Liver (tissue), 3 donors: ENCODE measurements at regions not wholly inside any gene's neighbourhood (a gene's known extent, or its start where the extent isn't known, plus 50 kb on each side); places are given as distances from the start of the nearest gene placed in this dataset.

ENCODE experiments used
- CTCF ChIP-seq: fragments of 150-350 bp; IDR thresholded peaks from 2 replicates; pipeline ENCODE4 v1.5.1; 2017; ENCODE audit warnings: improper control_type of control experiment, low read depth, low read length; ENCODE audit not compliant: missing input control
- JUND ChIP-seq, 2 donors: IDR thresholded peaks; 2 replicates each; pipeline ENCODE4 v1.6.1; 2016; ENCODE audit warnings: antibody characterized with exemption in 2 of 2
- RAD21 ChIP-seq, 2 donors: IDR thresholded peaks; 2 replicates each; pipeline ENCODE4 v1.6.1; 2016; ENCODE audit warnings: antibody characterized with exemption in 2 of 2, mild to moderate bottlenecking in 2 of 2
- RXRA ChIP-seq, 2 donors: IDR thresholded peaks; 2 replicates each; pipeline ENCODE4 v1.6.1; 2017 to 2018; ENCODE audit warnings: antibody characterized with exemption in 2 of 2, mild to moderate bottlenecking in 1 of 2
- donor health status: healthy.
- donor health status: healthy.

DNA sequence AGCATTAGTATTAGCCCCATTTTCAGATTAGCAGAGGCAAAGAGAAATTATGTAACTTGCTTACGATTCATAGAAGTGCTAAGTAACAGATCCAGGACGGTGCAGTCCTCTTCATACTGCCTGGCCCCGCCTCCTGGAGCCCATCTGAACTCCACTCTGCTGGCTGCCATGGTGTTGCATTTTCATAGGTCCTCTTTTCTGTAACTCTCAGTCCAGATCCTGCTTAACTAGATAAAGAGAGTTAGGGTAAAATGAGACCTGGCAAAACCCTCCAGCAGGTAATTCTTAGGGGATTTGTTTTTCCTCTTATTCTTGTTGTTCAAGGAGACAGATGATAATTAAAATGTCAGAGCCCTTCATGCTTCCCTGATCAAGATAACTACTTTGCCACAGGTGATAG, 135.1 kb upstream of the EFNA5 start:
- TF ChIP-seq RXRA (IDR thresholded peaks at IDR 0.05) (no peak), CTCF (no peak), JUND (IDR thresholded peaks at IDR 0.05) (no peak), RAD21 (IDR thresholded peaks at IDR 0.05) (no peak)
